DMS153 treated with DMSO at 0.1 percent for 48 hours (cell line): ENCODE measurements at regions not wholly inside any gene's neighbourhood (a gene's known extent, or its start where the extent isn't known, plus 50 kb on each side); places are given as distances from the start of the nearest gene placed in this dataset.
"Not testable (repeated sequence)": the region's sequence is repeated elsewhere in the genome, so short reads cannot be mapped to it uniquely, and the experiment has no call there.

Source experiments
- DNase-seq: peaks from one replicate; lab custom pipeline; 2025; ENCODE audit not compliant: unreplicated experiment; lab: John Stamatoyannopoulos, UW

DNA sequence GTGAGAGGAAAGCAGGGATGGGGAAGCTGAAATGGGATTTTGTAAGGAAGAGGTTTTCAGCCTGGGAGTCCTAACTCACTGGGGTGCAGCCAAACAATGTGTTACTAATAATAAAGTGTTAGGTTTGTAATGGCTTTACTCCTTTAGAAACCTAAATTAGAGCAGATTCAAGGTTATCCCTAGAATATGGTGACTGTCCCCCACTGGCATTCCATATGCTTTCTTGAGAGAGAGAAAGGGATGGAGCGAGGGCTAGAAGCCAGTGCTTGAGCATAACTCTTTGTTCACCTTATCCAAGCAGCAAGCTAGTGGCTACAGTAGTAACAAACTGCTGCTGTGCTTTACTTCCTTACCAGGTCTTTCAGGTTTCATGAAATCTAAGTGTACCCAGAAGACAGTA is 249.1 kb upstream of the PGRMC2 start:
- no peak for DNase-seq

DNA sequence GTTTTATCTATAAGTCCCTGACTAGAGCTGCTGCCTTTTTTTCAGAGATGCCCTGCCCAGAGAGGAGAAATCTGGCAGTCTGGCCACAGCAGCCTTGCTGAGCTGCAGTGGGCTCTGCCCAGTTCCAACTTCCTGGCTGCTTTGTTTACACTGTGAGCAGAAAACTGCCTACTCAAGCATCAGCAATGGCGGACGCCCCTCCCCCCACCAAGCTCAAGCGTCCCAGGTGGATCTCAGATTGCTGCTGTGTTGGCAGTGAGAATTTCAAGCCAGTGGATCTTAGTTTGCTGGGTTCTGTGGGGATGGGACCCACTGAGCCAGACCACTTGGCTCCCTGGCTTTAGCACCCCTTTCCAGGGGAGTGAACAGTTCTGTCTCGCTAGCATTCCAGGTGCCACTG is 247.9 kb upstream of the PGRMC2 start:
- not testable (repeated sequence) for DNase-seq

DNA sequence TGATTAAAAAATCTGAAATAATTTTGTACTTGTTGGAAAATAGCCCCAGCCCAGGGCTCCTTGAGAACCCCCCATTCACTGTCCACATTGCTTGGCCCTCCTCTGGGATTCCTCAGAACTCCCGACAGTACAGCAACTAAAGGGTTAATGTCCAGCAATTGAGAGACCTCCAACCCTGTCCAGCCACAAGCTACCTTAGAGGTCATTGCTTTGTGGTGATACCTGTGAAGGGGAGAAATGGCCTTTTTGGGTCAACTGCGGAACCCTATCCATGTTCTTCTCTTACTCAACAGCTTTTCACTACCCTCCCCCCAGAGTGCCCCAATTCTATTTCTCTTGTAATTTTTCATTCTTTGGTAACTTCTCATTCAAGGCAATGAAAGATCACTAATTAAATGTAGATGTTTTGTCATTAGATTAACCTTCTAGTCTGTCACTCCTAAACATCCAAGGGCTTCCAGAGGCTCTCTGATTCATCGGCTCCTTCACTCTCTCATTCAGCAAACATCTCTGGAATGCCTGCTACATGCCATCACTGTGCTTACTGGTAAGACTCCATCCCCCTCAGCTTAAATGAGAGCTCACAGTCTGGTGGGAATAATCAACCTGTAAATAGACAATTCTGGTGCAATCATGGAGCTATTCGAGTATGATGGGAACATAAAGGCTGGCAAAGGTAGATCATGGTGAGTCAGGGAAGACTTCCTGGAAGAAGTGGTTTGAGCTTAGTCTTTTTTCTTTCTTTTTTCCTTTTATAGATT is 241.4 kb upstream of the PGRMC2 start:
- DNase-seq = no peak

DNA sequence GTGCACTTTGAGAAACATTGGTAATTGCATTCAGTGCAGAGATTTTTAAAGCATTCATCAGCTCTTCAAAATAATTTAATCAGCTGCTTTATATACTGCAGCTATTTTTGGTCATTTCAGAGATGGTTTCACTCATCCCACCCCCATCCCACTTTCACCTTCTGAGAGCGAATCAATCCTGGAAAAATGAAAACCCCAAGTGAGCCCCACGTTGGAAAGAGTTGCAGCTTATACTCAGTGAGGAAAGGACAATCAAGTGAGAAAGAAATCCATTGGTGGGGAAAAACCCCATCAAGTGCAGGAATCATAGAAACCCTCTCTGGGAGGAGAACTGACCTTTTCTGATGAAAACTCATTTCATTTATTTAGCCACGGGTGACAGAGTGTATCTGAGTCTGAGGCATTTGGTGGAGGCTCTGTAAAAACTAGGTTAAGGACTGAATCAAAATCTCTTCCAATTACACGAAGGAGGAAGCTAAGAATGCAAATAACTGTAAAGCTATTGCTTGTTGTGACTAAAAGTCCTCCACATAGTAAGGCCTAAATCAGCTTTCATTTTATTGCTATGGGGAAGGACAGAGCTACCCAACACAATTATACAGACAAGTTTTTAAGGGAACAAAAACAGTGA is 240.4 kb upstream of the PGRMC2 start:
- no peak for DNase-seq

DNA sequence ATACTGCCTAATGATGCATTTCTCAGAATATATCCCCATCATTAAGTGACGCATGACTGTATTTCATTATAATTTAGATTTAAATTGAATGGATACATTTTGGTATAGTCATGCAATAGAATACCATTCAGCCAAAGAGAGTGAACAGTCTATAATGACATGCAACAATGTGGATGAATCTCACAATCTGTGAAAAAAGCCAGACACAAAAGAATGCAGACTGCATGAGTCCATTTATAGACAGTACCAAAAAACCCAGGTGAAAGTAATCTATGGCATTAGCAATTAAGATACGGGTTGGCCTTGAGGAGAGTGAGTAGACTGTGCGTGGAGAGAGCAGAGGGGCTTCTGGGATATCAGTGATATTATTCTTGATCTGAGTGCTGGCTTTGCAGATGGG is 239.7 kb upstream of the PGRMC2 start:
- DNase-seq = no peak

DNA sequence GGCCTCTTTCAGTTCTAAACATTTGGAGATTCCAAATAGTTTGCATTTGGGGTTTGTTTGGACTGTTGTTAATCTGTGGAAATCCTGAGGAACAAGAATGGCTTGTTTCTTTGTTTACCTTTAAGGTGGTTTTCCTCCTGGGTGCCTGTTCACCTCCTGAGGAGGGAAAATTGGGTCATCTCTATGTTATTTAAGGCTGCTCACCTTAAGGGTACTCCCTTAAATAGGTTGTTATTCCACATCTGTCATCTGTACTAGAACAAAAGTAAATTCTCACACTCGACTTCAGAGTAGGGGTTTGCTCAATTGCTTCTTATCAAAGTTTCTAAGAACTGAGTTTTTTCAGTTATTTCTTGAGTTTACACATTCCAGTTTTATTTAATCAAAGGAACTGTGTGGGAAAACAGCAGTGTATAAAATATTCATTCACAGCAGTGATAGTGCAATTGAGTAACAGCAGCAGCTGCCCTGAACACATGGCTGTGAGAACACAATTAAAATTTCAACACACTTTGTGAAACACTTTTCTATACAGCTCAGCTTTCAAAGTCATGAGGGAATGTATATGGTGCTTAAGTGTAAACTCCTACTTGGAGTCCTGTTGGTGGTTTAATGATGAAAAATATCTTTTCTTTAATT is 238.5 kb upstream of the PGRMC2 start:
- DNase-seq = no peak

DNA sequence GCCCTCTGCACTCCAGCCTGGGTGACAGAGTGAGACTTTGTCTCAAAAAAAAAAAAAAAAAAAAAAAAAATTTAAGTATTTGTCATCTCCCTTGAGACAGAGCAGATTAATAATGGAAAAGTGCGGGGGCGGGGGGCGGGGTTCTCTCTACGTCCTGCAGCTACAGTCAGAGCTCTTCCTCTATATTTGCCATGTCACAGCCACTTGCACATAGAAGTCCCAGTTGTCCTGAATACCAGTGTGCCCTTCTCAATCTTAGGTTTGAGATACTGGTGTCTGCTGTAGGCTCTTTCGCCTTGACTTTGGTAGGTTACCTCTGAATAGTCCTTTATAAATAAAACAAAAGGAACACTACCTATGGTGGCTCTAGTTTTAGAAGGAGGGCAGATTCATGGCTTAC is 237.8 kb upstream of the PGRMC2 start:
- DNase-seq = no peak

DNA sequence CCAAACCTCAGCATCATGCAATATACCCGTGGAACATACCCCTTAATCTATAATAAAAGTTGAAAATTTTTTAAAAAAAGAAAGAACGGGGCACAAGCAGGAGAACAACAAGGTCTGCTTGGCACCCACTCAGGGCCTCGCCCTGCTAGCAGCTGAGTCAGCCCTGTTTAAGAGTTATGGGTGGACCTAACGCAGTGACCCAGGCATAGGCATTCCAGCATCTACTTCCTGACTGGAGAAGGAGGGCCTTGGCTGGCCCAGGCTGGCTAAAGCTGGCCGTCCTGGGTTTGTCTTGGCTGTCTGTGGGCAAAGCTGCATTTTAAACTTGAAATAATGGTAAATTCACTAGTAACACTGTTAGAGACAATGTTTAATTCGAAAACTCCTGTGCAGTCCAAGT is 236.7 kb upstream of the PGRMC2 start:
- DNase-seq = no peak

DNA sequence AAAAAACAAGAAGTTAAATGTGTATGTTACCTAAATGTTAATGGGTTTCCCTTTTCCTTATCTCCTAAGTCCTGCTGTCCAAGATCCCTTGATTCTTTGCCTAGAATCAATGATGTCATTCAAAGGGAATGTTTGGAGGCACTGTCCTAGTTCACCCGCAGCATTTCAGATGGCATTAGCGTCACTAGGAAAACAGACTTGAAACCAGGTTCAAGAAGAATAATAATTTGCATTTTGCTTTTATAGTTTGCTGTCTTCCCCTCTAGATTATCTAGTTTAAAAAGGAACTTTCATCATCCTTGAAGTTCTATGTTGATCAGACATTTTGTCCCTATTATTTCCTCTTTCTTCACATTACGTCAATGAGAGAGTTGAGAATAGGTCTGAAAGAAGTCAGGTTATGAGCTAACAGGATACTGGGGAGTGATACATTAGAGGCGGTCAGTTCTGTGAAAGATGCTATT is 234.1 kb upstream of the PGRMC2 start:
- DNase-seq = no peak

DNA sequence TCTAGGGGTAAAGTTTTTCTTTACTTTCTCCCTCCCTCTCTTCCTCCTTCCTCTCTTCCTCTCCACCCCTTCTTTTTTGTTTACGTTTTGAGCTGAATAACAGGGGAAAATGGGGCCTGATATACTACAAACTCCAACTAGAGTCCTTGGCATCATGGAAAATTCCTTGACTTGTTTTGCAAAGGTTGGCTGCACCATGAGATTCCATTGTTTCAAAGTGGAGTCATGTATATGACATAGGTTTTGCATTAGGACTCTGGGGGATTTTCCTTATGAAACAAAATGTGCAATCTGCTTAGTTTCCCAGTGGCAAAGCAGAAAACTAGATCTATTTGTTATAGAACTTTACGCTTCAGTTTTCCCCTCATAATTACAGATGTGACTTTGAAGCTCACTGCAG is 233.5 kb upstream of the PGRMC2 start:
- DNase-seq = no peak

DNA sequence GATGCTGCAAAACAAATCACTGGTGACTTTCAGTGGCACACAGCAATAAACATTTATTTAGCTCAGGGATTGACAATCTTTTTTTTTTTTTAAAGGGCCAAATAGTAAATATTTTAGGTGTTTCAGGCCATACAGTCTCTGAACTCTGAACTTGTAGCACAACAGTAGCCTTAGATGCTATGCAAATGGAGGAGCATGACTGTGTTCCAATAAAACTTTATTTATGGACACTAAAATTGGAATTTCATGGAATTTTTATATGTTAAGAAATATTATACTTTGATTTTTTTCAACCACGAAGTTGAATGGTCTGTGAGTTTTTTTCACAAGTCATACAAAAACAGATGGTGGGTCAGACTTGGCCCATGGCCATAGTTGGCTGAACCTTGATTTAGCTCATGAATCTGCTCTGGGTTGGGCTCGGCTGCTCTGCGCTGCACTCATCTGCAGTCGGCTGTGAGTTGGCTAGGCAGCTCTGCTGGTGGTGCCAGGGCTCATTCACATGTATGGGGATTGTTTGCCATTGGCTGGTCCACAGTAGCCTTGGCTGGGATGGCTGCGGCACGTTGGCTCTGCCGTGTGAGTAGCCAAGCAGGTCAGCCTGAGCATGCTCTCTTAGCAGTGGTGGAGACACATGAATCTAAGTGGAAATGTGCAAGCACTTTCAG is 231.7 kb upstream of the PGRMC2 start:
- DNase-seq = no peak

DNA sequence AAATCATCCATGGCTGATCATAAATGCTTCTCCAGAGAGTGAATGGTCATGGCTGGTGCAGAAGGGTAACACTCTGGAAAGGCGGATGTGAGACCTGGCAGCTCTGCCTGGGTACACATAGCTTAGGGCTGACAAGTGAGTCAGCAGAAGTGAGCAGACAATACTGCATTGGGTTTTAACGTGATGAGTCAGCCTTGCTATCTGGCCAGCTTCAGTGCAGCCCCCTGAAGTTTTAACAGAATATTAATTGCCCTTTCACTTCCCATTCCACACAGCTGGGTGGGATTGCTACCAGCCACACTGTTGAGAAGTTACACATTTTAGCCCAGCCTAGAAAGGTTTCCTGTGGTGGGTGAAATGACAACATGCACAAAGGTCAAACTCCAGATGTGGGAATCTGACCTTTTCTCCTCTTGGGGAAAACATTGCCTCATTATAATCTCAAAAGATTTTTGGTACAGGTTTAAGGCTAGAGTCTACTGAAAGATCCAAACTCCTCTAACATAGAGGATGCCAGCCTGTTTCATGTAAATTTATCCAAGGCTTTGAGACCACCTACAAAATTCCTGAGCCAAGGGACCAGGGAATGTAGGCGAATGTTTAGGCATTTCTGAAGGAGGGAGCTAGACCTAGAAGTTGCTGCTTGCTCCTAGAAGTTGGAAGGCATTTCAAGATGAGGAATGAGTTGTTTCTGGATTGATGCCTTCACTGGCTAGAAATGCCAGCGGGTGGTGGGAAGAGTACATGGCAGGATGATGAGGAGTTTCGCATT is 230.3 kb upstream of the PGRMC2 start:
- no peak for DNase-seq

DNA sequence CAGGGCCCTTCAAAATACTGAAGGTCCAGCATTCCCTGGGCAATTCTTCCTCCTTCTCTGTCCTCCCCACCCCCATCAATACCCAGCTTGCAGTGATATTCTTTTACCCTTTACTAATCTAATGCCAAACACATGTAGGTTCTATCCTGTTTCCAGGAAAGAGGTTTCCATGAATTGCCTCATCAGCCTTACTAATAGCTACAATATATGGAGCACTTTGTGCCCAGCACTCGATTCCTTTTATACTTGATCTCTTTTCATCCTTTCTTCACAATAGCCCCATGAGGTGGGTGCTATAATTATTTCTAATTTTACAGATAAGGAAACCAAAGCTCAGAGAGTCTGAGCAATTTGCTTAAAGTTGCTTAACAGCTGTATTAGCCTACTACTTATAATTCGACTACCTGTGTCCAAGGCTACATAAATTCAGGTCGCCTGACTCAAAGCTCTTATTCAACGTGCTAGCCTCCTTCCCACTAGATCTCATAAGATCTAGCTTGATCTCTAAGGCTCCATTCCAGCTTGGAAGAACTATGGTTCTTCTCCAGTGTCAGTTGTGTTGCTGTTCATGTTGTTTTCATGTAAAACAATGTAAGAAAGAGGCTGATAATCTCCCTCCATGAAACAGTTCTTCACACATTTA is 229.6 kb upstream of the PGRMC2 start:
- no peak for DNase-seq

DNA sequence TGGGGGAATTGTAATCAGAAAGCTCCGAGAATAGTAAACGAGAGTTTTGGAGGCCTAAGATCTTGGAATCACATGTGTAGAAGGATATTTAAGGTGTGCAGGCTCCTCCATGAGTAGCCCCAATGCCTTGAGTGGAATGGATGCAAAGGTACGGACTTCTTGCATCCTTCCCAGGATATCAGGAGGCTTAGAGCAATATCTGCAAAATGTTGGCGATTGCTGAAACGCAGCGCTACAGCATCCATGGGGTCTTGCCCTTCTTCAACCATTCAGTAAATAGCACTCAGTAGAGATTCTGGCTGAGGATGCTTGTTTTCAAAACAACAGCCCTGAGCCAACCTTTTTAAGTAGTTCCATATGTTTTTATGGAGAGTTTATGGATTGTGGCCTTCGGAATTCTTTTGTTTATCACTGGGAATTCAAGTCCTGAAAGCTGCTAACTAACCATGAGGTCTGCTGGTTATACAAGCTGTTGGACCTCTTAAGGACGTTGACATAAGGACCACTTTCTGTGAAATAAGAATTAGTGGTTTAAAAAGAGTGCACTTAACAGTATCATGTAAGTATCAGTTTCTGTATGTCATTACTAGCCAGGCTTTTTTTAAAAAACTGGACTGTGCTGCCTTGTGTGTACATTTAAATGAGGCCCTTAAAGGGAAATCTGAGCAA is 228.8 kb upstream of the PGRMC2 start:
- no peak for DNase-seq

DNA sequence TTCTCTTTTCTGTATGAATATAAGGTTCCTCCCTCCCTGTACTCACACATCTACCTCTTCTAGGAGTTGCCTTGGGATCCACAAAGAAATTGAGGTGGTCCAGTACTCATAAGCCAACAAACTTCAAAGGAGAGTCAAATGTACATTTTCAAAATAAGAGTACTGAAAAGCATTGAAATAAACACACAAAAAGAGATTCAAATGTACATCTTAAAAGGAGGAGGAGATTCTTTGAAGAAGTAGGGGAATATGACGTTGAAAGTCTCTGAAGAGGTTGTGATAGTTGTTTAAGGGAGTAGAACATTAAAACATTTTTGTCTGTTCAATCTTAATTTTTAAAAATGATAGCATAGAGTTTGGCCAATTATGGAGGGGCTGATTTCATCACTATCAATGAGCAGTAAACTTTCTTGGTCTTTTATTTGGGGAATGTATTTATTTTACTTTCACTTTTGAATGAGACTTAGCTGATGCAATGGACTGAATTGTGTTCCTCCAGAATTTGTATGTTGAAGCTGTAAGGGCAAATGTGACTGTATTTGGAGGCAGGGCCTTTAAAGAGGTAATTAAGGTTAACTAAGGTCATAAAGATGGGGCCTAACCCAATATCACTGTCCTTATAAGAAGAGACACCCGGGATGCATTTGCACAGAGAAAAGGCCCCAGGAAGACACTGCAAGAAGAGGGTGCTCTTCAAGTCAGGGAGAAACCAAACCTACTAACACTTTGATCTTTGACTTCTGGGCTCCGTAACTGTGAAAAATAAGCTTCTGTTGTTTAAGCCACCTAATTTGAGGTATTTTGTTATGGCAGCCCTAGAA is 226.3 kb upstream of the PGRMC2 start:
- DNase-seq = no peak

DNA sequence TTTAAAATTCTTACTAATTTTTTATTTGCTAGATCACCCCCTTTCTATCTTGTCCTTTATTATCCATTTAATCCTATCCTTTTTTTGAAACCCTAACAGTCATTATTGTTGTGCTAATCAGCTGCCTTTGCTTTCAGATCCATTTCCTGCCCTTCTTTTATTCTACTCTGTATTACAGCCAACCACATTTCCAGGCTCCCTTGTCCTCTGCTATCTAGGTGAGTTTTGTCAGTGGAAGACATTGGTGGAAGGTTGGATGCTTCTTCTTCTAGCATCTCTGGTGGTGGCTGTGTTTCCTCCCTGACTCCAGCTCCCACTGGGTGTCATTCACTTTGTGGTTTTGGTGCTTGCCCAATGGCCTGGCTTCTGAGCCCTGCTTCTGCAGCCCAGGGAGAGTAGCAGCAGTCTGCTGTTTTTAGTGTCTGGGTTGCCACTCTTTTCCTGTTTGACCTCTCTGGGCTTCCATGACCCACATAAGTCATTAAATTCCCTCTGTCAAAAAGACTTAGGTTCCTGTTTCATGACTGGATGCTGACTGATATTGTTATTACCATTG is 225.2 kb upstream of the PGRMC2 start:
- DNase-seq = no peak

DNA sequence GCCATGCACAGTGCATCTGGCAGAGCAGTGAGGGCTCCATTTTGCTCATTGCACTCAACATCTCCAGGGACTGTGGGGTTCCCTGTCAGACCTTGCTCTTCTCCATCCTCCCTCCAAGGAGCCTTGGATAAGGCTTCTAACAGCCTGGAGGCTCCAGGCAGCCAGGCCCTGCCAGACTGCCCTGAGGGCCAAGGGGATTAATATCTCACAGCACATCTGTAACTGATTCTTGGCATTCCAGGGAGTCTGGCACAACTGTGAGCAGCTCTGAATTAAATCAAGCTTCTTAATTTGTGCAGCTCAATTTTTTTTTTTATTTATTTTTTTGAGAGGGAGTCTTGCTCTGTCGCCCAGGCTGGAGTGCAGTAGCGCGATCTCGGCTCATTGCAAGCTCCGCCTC is 224.5 kb upstream of the PGRMC2 start:
- DNase-seq = no peak

DNA sequence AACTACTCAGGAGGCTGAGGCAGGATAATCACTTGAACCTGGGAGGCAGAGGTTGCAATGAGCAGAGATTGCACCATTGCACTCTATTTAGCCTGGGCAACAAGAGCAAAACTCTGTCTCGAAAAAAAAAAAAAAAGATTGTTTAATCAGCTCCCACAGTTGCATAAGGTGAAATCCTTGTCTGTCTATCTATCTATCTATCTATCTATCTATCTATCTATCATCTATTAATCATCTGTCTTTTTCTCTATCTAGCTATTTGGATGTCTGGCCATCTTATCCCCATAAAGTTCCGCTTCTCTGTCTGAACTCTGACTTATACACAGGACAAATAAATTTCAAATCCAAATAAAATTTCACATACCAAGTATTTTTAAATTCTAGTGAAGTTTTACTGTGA is 223.2 kb upstream of the PGRMC2 start:
- no peak for DNase-seq
